Heart right ventricle (tissue), 16 donors: ENCODE measurements at regions not wholly inside any gene's neighbourhood (a gene's known extent, or its start where the extent isn't known, plus 50 kb on each side); places are given as distances from the start of the nearest gene placed in this dataset.

Source experiments
- ATAC-seq, 8 donors: fragments of 200-7000 bp; cut with Tn5 transposase; one replicate each; pipeline ENCODE4 v1.9.1; 2020; ENCODE audit warnings: mild to moderate bottlenecking in 8 of 8, moderate library complexity in 8 of 8, moderate number of reproducible peaks in 1 of 8
- DNase-seq, 2 donors: peaks; one replicate each; pipeline ENCODE4 v3.0.0-alpha.2; 2020
- H3K27ac ChIP-seq, 10 donors: fragments of 200-600 bp; sonication (generic) in 2 of 10; one replicate each; pipeline versions ENCODE4 v1.5.0 to v1.8.0; 2020 to 2022; ENCODE audit warnings: mild to moderate bottlenecking in 3 of 10
- H3K27me3 ChIP-seq, 7 donors: fragments of 200-600 bp; one replicate each; pipeline ENCODE4 v1.8.0; 2021 to 2022; ENCODE audit warnings: mild to moderate bottlenecking in 2 of 7
- H3K36me3 ChIP-seq, 9 donors: fragments of 200-600 bp; sonication (generic) in 1 of 9; one replicate each; pipeline versions ENCODE4 v1.5.0 to v1.8.0; 2020 to 2022; ENCODE audit warnings: mild to moderate bottlenecking in 2 of 9
- H3K4me1 ChIP-seq, 9 donors: fragments of 200-600 bp; sonication (generic) in 1 of 9; one replicate each; pipeline versions ENCODE4 v1.5.0 to v1.8.0; 2020 to 2022; ENCODE audit warnings: mild to moderate bottlenecking in 4 of 9
- H3K4me3 ChIP-seq, 10 donors: fragments of 200-600 bp; sonication (generic) in 2 of 10; one replicate each; pipeline versions ENCODE4 v1.5.0 to v1.8.0; 2020 to 2022; ENCODE audit warnings: mild to moderate bottlenecking in 7 of 10, moderate library complexity in 2 of 10
- H3K9me3 ChIP-seq, 11 donors: fragments of 200-600 bp in 10 of 11; sonication (generic) in 2 of 11; one replicate each; pipeline versions ENCODE4 v1.5.0 to v1.8.0; 2013 to 2022; ENCODE audit warnings: mild to moderate bottlenecking in 2 of 11, control low read depth in 1 of 11, moderate library complexity in 1 of 11
- WGBS, 2 donors: extraction: QIAGEN DNeasy Blood & Tissue Kit; methylation state at CpG; one replicate each; pipeline ENCODE4 v1.1.7; 2013; ENCODE audit warnings: inconsistent platforms in 1 of 2; 5-methylcytosine and 5-hydroxymethylcytosine counted together
- intact Hi-C, 10 donors: fragments of 100-400 bp; cut with DNase I; formaldehyde crosslinking; loops; one replicate each; pipeline versions ENCODE4 v1.11.1 to v1.14.2; 2022
- TF ChIP-seq, protein P1 (sequence below), 9 donors: fragments of 200-600 bp; sonication (generic) in 2 of 9; IDR thresholded peaks; one replicate each; pipeline versions ENCODE4 v1.5.0 to v1.8.0; 2021 to 2022; ENCODE audit warnings: antibody characterized with exemption in 9 of 9, mild to moderate bottlenecking in 5 of 9, moderate library complexity in 1 of 9
- donor health status: Arrhythmogenic right ventricular cardiomyopathy.
- donor health status: ischemic (EF 13 %, LVEDD 7.1; RV severe dilation, severe dysfunction).
- donor health status: healthy with polysubstance abuse.
- donor health status: DM: no; HTN: yes; CAD: no.
- donor health status: DM: no; HTN: no; CAD: no.
- donor health status: ischemic (EF 25% LVEDD 6.9; RV normal size, moderate dysfunction).
- donor health status: ischemic (EF 25% LVEDD 5.7; RV mildly dilated, moderate dysfunction).
- donor health status: healthy.
- donor health status: DM: yes; HTN: yes; CAD: no.
- donor health status: Ischemic cardiomyopathy.
- donor health status: ischemic (EF 35%, LVEDD 5.7; RV mildly dilated, moderate dysfunction).
- donor health status: nonischemic (EF 11% LVEDD 7.7; RV severe dilation, severe dysfunction).
- donor health status: DM: yes; HTN: yes; CAD: no.
- donor health status: PGD.
- donor health status: ischemic (EF 29% LVEDD 5.4; RV normal size, mild dysfunction).
- donor health status: nonischemic (EF 23%, LVEDD 6.1; RV moderate dilation, normal function).

DNA sequence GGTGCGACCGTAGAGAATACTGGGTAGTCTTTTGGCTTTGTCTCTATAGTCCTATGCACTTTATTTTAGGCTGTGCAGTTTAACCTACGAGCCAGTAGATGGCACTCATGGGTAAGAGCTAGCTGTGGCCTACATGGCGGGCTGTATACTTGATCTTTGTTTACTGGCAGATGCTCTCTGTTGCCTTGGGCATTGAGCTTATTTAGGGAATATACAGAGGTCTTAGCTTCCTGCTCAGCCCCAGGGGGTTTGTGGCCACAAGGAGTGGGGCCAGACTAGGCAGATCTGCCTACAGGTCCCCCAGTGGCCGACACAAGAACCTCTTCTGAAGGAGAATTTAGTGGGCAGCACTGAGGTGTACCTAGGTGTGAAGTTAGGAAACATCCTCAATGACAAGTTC, 227.6 kb upstream of the HDX start:
- H3K4me1 ChIP-seq = no peaks in the 10 kb centered on the region
- H3K27ac ChIP-seq = no peak overlapping the region
- WGBS, 2 donors = 21 to 22% methylated on average over 5 of the region's 5 CpGs
- ATAC-seq (peak in 7 of 8 donors; percentile 53 to 76 (median 70)), DNase-seq (no peak)
- no peak overlapping the region for H3K4me3 ChIP-seq
- TF ChIP-seq, protein P1, sequence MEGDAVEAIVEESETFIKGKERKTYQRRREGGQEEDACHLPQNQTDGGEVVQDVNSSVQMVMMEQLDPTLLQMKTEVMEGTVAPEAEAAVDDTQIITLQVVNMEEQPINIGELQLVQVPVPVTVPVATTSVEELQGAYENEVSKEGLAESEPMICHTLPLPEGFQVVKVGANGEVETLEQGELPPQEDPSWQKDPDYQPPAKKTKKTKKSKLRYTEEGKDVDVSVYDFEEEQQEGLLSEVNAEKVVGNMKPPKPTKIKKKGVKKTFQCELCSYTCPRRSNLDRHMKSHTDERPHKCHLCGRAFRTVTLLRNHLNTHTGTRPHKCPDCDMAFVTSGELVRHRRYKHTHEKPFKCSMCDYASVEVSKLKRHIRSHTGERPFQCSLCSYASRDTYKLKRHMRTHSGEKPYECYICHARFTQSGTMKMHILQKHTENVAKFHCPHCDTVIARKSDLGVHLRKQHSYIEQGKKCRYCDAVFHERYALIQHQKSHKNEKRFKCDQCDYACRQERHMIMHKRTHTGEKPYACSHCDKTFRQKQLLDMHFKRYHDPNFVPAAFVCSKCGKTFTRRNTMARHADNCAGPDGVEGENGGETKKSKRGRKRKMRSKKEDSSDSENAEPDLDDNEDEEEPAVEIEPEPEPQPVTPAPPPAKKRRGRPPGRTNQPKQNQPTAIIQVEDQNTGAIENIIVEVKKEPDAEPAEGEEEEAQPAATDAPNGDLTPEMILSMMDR (IDR thresholded peaks at IDR 0.05) = peak; percentile 21 to 75 (median 67)
- no peaks in the 10 kb centered on the region for H3K9me3 ChIP-seq
- H3K27me3 ChIP-seq = peaks cover 0 to 10% (median 0%) of the 10 kb centered on the region in 7 donors
- H3K36me3 ChIP-seq = no peaks in the 10 kb centered on the region
- intact Hi-C loops = loop anchor here in 9 of 10 donors (2.0 to 10.0 kb wide), 5 partner anchors 175 to 325 kb away; no protein-coding TSS in a partner anchor

DNA sequence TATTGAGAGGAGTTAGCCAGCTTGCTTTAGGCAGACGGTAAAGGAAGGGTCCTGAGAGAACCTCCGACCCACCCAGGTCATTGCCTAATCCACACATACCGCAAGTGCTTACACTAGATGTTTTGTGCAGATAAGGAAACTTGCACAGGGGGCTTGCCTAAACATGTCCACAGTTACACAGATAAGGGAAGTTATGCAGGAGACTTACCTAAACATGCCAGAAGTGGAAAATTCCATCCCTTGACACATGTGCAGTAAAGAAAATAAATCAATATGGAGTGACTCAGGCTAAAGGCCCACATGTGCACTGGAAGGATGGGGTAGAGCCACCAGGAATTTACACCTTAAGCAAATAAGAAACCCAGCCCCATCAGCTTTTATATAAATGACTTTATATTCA, 232.8 kb upstream of the HDX start:
- WGBS, 2 donors = 53 to 63% methylated on average over 3 of the region's 3 CpGs
- intact Hi-C loops = loop anchor here in 1 of 10 donors (10.0 kb wide), 1 partner anchor 320 kb away; no protein-coding TSS in a partner anchor
- TF ChIP-seq, protein P1 (IDR thresholded peaks at IDR 0.05) = no peak
- no peaks in the 10 kb centered on the region for H3K36me3 ChIP-seq
- no peaks in the 10 kb centered on the region for H3K27me3 ChIP-seq
- ATAC-seq (no peak), DNase-seq (no peak)
- H3K4me1 ChIP-seq = no peaks in the 10 kb centered on the region
- H3K27ac ChIP-seq = no peak overlapping the region
- H3K4me3 ChIP-seq = no peak overlapping the region
- no peaks in the 10 kb centered on the region for H3K9me3 ChIP-seq

GRCh38 chrX:84737471-84737871, 235.2 kb upstream of the HDX start:
- no peaks in the 10 kb centered on the region for H3K27me3 ChIP-seq
- H3K4me1 ChIP-seq = no peaks in the 10 kb centered on the region
- ATAC-seq (peak in 3 of 8 donors; percentile 13 to 56 (median 30)), DNase-seq (no peak)
- 51 to 52% methylated on average over 4 of the region's 4 CpGs for WGBS, 2 donors
- H3K4me3 ChIP-seq = no peak overlapping the region
- intact Hi-C loops = loop anchor here in 1 of 10 donors (10.0 kb wide), 1 partner anchor 317 kb away; no protein-coding TSS in a partner anchor
- TF ChIP-seq, protein P1 (IDR thresholded peaks at IDR 0.05) = no peak
- no peaks in the 10 kb centered on the region for H3K9me3 ChIP-seq
- H3K27ac ChIP-seq = no peak overlapping the region
- no peaks in the 10 kb centered on the region for H3K36me3 ChIP-seq

DNA sequence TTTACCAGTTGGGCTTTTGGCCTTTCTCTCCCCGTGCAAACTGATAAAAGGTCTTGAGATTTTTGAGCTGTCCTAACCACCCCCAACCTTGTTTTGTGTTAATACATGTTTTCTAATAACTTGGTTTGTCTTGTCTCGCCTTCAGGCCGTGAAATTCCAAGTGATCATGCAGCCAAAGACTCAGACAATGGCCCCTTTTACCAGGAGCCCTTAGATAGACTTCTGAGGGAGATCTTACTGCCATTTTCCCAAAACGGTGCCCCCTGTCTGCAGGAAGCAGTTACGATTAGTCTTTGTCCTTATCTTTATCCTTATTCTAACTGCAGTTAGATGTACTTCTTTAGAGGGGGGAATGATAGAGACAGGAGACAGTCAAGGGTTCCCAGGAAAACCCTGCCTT, 245.3 kb upstream of the HDX start:
- TF ChIP-seq, protein P1 (IDR thresholded peaks at IDR 0.05) = no peak
- Histone ChIP-seq H3K4me1 (no peaks in the 10 kb centered on the region), H3K4me3 (no peak overlapping the region), H3K27me3 (peaks cover 0 to 14% (median 0%) of the 10 kb centered on the region in 7 donors), H3K27ac (no peak overlapping the region), H3K9me3 (no peaks in the 10 kb centered on the region), H3K36me3 (no peaks in the 10 kb centered on the region)
- DNase-seq (no peak), ATAC-seq (no peak)
- intact Hi-C loops = no loop called here
- 59 to 73% methylated on average over 5 of the region's 5 CpGs for WGBS, 2 donors
